Lung (tissue), 11 donors: ENCODE measurements at regions not wholly inside any gene's neighbourhood (a gene's known extent, or its start where the extent isn't known, plus 50 kb on each side); places are given as distances from the start of the nearest gene placed in this dataset.
A peak's percentile ranks its signal among the peaks of the same experiment; 100 is the strongest.

Source experiments
- ATAC-seq: fragments of 200-7000 bp; cut with Tn5 transposase; one replicate; pipeline ENCODE4 v1.9.1; 2020; ENCODE audit warnings: moderate number of reproducible peaks; ENCODE audit not compliant: insufficient read depth, low FRiP score
- DNase-seq, 3 donors: peaks; one replicate each; pipeline ENCODE4 v3.0.0-alpha.2; 2013 to 2017
- H3K27ac ChIP-seq, 2 donors: one replicate each; pipeline ENCODE4 v1.5.1; 2013; ENCODE audit warnings: mild to moderate bottlenecking in 2 of 2, moderate library complexity in 2 of 2, control low read depth in 1 of 2, inconsistent platforms in 1 of 2, low read depth in 1 of 2, low read length in 1 of 2
- H3K27me3 ChIP-seq, 3 donors: one replicate each; pipeline ENCODE4 v1.5.1; 2013; ENCODE audit warnings: low read length in 2 of 3; ENCODE audit not compliant: control insufficient read depth in 3 of 3, insufficient read depth in 3 of 3
- H3K36me3 ChIP-seq, 4 donors: one replicate each; pipeline ENCODE4 v1.5.1; 2013; ENCODE audit warnings: low read length in 4 of 4, mild to moderate bottlenecking in 1 of 4, moderate library complexity in 1 of 4; ENCODE audit not compliant: control insufficient read depth in 4 of 4, insufficient read depth in 4 of 4
- H3K4me1 ChIP-seq, 5 donors: one replicate each; pipeline ENCODE4 v1.5.1; 2013; ENCODE audit warnings: low read length in 5 of 5, mild to moderate bottlenecking in 2 of 5, moderate library complexity in 1 of 5; ENCODE audit not compliant: control insufficient read depth in 5 of 5, insufficient read depth in 5 of 5
- H3K4me3 ChIP-seq: one replicate; pipeline ENCODE4 v1.5.1; 2013; ENCODE audit warnings: mild to moderate bottlenecking, control low read depth, moderate library complexity
- H3K9ac ChIP-seq, 2 donors: one replicate each; pipeline ENCODE4 v1.5.1; 2013; ENCODE audit warnings: low read length in 2 of 2, control low read depth in 1 of 2; ENCODE audit not compliant: insufficient read depth in 1 of 2
- H3K9me3 ChIP-seq, 4 donors: one replicate each; pipeline ENCODE4 v1.5.1; 2013; ENCODE audit warnings: low read length in 3 of 4, mild to moderate bottlenecking in 1 of 4, moderate library complexity in 1 of 4; ENCODE audit not compliant: control insufficient read depth in 4 of 4, insufficient read depth in 3 of 4
- CTCF ChIP-seq: IDR thresholded peaks from 2 replicates; pipeline ENCODE4 v1.5.1; 2012; ENCODE audit warnings: mild to moderate bottlenecking; ENCODE audit errors: control extremely low read depth, extremely low read depth
- WGBS, 2 donors: extraction: QIAGEN DNeasy Blood & Tissue Kit; methylation state at CpG; one replicate each; pipeline ENCODE4 v1.1.7; 2013; 5-methylcytosine and 5-hydroxymethylcytosine counted together
- donor health status: control.
- donor health status: control.
- donor health status: Bipolar disorder and iron deficiency.
- donor health status: healthy.
- donor health status: DM: yes; HTN: yes; CAD: no.

DNA sequence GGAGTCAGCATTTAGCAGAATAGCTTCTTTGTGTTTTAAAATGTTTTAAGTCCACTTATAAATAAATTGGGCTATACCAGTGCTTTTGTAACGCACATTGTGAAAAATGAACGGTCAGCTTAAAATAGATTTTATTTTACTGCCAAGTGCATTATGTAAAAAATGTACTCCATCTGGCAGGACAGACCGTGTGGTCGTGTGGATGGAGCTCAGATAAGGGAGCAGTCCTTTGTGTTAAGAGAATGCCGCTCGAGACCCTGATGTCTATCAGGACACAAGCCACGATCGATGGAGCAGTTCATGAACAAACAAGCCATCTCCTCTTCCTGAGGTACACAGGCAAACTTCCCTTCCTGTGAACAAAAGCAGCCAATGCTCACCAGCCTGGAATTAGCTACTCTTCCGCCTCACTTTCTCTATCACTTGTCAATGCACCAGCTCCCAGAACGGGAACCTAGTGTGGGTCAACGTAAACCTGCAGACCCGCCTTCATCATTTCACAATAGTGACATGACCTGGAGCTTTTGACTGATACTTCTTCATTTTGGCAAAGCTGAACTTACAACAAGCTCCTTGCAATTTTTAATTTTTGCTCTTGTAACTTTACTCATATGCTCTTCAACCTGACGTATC lies 243.5 kb downstream of the TGFB2 start:
- H3K4me1 ChIP-seq, result peaks cover 0 to 20% (median 6%) of the 10 kb centered on the region in 5 donors
- no peaks in the 10 kb centered on the region for H3K9me3 ChIP-seq
- H3K27ac ChIP-seq, result peak overlapping the region in 1 of 2 donors; percentile 35
- WGBS, 2 donors, result 35 to 38% methylated on average over 13 of the region's 13 CpGs
- no peak for TF ChIP-seq CTCF
- ATAC-seq (no peak), DNase-seq (peak in 2 of 3 donors; percentile 52 to 79)
- H3K36me3 ChIP-seq, result no peaks in the 10 kb centered on the region
- H3K9ac ChIP-seq, result no peak overlapping the region
- H3K4me3 ChIP-seq, result no peak overlapping the region
- H3K27me3 ChIP-seq, result no peaks in the 10 kb centered on the region

DNA sequence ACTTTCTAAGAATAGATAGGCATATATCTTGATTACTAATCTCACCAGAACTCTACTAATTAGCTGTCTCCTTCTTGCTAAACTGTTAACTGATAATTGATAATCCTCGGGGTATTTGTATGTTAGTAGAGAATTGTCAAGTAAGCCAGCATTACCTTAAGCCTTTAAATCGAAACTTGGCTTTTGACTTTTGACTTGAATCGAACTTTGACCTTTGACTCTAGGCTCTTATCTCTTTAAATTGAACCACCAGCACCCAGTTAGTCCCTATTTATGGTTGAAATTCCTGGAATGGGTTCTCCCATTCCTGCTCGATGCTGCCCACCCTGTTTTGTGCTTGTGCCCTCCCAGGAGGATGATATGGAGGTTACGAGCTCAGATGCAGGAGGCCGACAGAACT lies 244.4 kb downstream of the TGFB2 start:
- H3K27ac ChIP-seq, result no peak overlapping the region
- H3K9ac ChIP-seq, result no peak overlapping the region
- H3K4me3 ChIP-seq, result no peak overlapping the region
- DNase-seq (no peak), ATAC-seq (no peak)
- H3K27me3 ChIP-seq, result no peaks in the 10 kb centered on the region
- no peak for TF ChIP-seq CTCF
- H3K36me3 ChIP-seq, result no peaks in the 10 kb centered on the region
- 87 to 91% methylated on average over 6 of the region's 6 CpGs for WGBS, 2 donors
- peaks cover 0 to 20% (median 6%) of the 10 kb centered on the region in 5 donors for H3K4me1 ChIP-seq
- no peaks in the 10 kb centered on the region for H3K9me3 ChIP-seq

DNA sequence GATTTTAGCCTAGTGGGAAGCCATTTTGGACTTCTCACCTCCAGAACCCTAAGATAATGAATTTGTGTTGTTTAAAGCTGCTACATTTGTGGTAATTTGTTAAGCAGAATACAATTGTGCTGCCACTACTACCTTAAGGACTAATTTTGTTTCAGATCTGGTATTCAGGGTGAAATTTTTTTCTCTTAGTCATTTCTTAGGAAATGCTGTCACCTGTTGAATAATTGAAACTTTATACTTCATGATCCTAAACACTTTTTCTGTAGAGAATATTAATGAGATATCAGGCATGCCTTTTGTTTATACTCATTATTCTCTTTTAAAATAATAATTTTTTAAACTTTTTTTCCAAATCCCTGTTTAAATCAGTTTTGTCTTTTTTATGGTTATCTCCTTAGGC lies 246.8 kb downstream of the TGFB2 start:
- H3K36me3 ChIP-seq, result no peaks in the 10 kb centered on the region
- H3K4me3 ChIP-seq, result no peak overlapping the region
- H3K27ac ChIP-seq, result no peak overlapping the region
- DNase-seq, result no peak
- no peaks in the 10 kb centered on the region for H3K27me3 ChIP-seq
- H3K4me1 ChIP-seq, result peaks cover 0 to 9% (median 3%) of the 10 kb centered on the region in 5 donors
- no peak for ATAC-seq
- H3K9me3 ChIP-seq, result no peaks in the 10 kb centered on the region
- no peak for TF ChIP-seq CTCF
- H3K9ac ChIP-seq, result no peak overlapping the region

- Histone ChIP-seq H3K36me3 (no peaks in the 10 kb centered on the region), H3K4me3 (no peak overlapping the region), H3K9ac (no peak overlapping the region), H3K9me3 (no peaks in the 10 kb centered on the region), H3K27ac (no peak overlapping the region), H3K4me1 (peaks cover 0 to 9% (median 3%) of the 10 kb centered on the region in 5 donors), H3K27me3 (no peaks in the 10 kb centered on the region)
- no peak for TF ChIP-seq CTCF
- WGBS, 2 donors, result 43 to 47% methylated on average over 2 of the region's 2 CpGs
- ATAC-seq (no peak), DNase-seq (no peak)
Observed at GRCh38 chr1:218592688-218593087, 247.6 kb downstream of the TGFB2 start.
